Activated T-helper 2 cell treated with anti-CD3 and anti-CD28 coated beads, Interferon-gamma antibody, Interleukin-2, Interleukin-4, amounts not matched to agents 10 μg/mL and 5 μg/mL and 100 μg/mL, durations not matched to agents 14 hours and 24 hours and 36 hours (primary cell): ENCODE measurements at regions not wholly inside any gene's neighbourhood (a gene's known extent, or its start where the extent isn't known, plus 50 kb on each side); places are given as distances from the start of the nearest gene placed in this dataset.

ENCODE experiments used
- DNase-seq: peaks from one replicate; pipeline ENCODE4 v3.0.0; 2021; ENCODE audit warnings: low spot score
- H3K27ac Mint-ChIP-seq: one replicate; pipeline ENCODE4 v1.8.0; 2021; ENCODE audit warnings: mixed read lengths
- H3K27me3 Mint-ChIP-seq: one replicate; pipeline ENCODE4 v1.8.0; 2021; ENCODE audit warnings: low read depth, mixed read lengths
- H3K36me3 Mint-ChIP-seq: one replicate; pipeline ENCODE4 v1.8.0; 2021; ENCODE audit warnings: low read depth, mixed read lengths
- H3K4me1 Mint-ChIP-seq: one replicate; pipeline ENCODE4 v1.8.0; 2021; ENCODE audit warnings: low read depth, mixed read lengths
- H3K4me3 Mint-ChIP-seq: one replicate; pipeline ENCODE4 v1.8.0; 2021; ENCODE audit warnings: low read depth, mild to moderate bottlenecking, moderate library complexity, mixed read lengths
- H3K9me3 Mint-ChIP-seq: one replicate; pipeline ENCODE4 v1.8.0; 2021; ENCODE audit warnings: mixed read lengths
- intact Hi-C: fragments of 100-400 bp; cut with micrococcal nuclease; formaldehyde crosslinking; loops from one replicate; pipeline ENCODE4 v1.15.1; 2023

DNA sequence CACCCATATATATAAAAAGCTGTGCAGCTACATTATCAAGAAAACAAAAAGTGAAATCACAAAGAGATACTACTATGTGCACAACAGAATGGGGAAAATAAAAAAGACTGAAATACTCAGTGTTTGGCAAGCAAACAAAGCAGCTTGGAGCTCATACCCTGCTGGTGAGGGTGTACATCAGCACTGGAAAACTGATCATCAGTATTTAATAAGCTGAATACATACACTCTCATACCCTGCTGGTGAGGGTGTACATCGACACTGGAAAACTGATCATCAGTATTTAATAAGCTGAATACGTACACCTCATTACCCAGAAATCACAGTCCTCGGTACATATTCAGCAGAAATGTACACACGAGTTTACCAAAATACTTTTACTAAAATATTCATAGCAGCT, 220.8 kb downstream of the SPP2 start:
- Mint-ChIP-seq H3K9me3 (peaks cover 6% of the 10 kb centered on the region), H3K4me1 (peaks cover 80% of the 10 kb centered on the region), H3K36me3 (peaks cover 7% of the 10 kb centered on the region), H3K4me3 (no peak overlapping the region), H3K27ac (no peak overlapping the region), H3K27me3 (no peaks in the 10 kb centered on the region)
- no peak for DNase-seq
- intact Hi-C loops = loop anchor here (5.0 to 10.0 kb wide), 4 partner anchors 134 to 1003 kb away; no protein-coding TSS in a partner anchor

DNA sequence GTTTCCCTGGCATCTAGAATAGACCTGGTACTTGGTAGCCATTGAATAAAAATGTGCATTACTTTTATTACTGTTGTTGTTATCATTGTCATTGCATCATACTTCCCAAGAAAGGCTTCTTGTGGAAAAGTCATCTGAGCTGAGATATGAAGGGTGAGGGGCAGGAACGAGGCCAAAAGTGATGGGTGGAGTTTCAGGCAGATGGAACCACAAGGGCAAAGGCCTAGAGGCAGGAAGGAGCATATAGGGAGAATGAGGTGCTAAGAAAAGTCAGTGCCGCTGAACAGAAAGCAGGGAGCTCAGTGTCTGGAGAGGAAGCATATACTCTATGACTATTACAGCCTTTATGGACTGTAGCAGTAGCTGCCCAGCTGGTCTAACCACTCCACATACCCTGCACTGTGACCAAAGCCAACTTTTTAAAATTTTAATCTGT, 219.3 kb downstream of the SPP2 start:
- H3K4me3 Mint-ChIP-seq = no peak overlapping the region
- peaks cover 7% of the 10 kb centered on the region for H3K36me3 Mint-ChIP-seq
- peaks cover 6% of the 10 kb centered on the region for H3K9me3 Mint-ChIP-seq
- no peak for DNase-seq
- H3K27me3 Mint-ChIP-seq = no peaks in the 10 kb centered on the region
- intact Hi-C loops = loop anchor here (5.0 to 10.0 kb wide), 4 partner anchors 132 to 1005 kb away; no protein-coding TSS in a partner anchor
- no peak overlapping the region for H3K27ac Mint-ChIP-seq
- H3K4me1 Mint-ChIP-seq = peaks cover 75% of the 10 kb centered on the region

DNA sequence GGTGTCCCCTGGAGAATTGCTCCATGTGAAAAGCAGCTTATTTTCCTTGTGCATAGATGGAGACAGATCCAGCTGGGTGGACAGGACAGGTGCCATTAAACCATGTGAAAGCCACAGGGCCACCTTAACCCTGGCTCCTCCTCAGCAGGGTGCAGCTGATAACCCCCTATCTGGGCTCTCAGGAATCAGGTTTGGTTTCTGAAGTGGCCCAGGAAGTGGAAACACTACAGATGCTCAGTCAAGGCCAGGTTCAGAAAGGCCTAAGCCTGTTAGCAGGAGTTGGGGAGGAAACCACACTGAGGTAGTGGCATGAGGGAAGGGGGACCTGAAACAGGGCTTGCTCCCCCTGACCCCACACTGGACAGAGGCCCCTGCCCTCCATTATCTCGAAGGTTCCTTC, 217.0 kb downstream of the SPP2 start:
- Mint-ChIP-seq H3K4me3 (no peak overlapping the region), H3K4me1 (peaks cover 55% of the 10 kb centered on the region), H3K27me3 (no peaks in the 10 kb centered on the region), H3K27ac (no peak overlapping the region), H3K9me3 (no peaks in the 10 kb centered on the region), H3K36me3 (peaks cover 6% of the 10 kb centered on the region)
- DNase-seq = no peak
- intact Hi-C loops = no loop called here

DNA sequence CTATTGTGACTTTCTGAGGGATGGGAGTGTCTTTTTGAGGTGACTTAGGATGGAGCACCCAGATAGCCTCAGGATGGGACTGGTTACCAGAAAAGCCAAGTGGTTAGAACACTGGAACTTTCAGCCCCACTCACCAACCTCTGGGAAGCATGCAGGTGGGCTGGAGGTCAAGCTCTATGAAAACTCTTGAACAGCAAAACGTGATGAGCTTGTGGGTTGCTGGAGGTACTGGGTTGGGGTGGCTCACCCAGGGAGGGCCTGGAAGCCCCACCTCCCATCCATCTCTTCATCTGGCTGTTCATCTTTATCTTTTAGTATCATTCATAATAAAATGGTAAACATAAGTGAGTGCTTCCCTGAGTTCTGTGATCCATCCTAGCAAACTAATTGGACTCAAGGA, 216.4 kb downstream of the SPP2 start:
- no peak for DNase-seq
- no peaks in the 10 kb centered on the region for H3K27me3 Mint-ChIP-seq
- H3K9me3 Mint-ChIP-seq = no peaks in the 10 kb centered on the region
- intact Hi-C loops = no loop called here
- peaks cover 50% of the 10 kb centered on the region for H3K4me1 Mint-ChIP-seq
- H3K27ac Mint-ChIP-seq = no peak overlapping the region
- no peak overlapping the region for H3K4me3 Mint-ChIP-seq
- peaks cover 6% of the 10 kb centered on the region for H3K36me3 Mint-ChIP-seq

DNA sequence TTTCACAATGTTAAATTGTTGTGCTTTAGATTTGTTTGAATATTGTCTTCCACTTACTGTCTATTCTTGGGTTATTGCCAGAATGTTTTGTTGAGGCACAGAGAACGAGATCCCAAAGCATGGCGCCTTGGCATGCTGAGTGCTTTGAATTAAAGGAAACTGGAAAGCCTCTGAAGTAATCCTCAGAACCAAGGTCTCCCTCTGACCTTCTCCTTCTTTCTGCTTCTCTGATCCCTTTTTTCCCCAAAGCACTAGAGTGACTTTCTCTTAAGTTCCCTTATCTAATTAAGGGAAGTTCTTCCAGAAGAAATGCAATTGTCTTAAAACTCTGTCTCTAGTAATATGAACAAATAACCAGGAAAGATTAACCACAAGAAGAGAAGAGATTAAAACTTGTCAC, 214.7 kb downstream of the SPP2 start:
- Mint-ChIP-seq H3K4me1 (peaks cover 38% of the 10 kb centered on the region), H3K4me3 (no peak overlapping the region), H3K36me3 (peaks cover 6% of the 10 kb centered on the region), H3K27ac (no peak overlapping the region), H3K27me3 (no peaks in the 10 kb centered on the region), H3K9me3 (no peaks in the 10 kb centered on the region)
- intact Hi-C loops = no loop called here
- DNase-seq = no peak

DNA sequence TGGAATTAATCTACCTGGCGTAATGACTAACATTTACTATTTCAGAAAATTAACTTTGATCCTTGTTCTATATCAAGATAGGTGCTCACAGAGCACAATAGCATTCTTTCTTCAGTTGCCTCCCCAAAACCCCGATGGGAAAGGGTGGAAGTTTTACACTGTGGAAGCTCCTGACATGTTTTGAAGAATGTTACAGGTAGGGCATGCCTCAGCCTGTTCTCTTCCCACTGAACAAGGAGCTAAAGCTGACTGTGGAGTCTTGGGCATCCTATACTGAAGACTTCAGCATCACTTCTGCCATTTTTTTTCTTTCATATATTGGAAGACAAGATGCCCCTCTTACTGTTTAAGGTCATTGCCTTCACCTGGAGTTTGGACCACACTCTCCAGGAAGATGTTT, 211.2 kb downstream of the SPP2 start:
- H3K4me3 Mint-ChIP-seq = no peak overlapping the region
- H3K27ac Mint-ChIP-seq = no peak overlapping the region
- no peaks in the 10 kb centered on the region for H3K27me3 Mint-ChIP-seq
- H3K36me3 Mint-ChIP-seq = peaks cover 4% of the 10 kb centered on the region
- intact Hi-C loops = no loop called here
- no peak for DNase-seq
- H3K9me3 Mint-ChIP-seq = no peaks in the 10 kb centered on the region
- H3K4me1 Mint-ChIP-seq = peaks cover 26% of the 10 kb centered on the region

DNA sequence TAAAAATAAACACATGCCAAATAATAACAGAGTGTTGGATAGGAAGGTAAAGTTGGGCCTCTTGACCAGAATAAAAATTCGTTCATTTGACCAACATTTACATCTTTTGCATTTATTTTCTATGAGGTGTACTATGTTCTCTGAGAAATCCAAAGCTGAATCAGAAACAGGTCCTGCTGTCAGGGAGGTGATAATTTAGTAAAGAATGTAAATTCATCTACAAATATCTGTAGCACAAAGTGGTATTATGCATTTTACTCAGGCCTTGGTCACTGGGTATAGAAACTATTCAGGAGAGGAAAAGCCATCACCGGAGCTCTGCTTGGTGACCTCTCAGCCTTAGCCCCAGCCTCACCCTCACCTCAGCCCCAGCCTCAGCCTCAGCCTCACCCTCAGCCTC, 208.9 kb downstream of the SPP2 start:
- intact Hi-C loops = no loop called here
- no peak for DNase-seq
- Mint-ChIP-seq H3K36me3 (peaks cover 4% of the 10 kb centered on the region), H3K4me1 (peaks cover 24% of the 10 kb centered on the region), H3K27me3 (no peaks in the 10 kb centered on the region), H3K4me3 (no peak overlapping the region), H3K27ac (no peak overlapping the region), H3K9me3 (no peaks in the 10 kb centered on the region)

DNA sequence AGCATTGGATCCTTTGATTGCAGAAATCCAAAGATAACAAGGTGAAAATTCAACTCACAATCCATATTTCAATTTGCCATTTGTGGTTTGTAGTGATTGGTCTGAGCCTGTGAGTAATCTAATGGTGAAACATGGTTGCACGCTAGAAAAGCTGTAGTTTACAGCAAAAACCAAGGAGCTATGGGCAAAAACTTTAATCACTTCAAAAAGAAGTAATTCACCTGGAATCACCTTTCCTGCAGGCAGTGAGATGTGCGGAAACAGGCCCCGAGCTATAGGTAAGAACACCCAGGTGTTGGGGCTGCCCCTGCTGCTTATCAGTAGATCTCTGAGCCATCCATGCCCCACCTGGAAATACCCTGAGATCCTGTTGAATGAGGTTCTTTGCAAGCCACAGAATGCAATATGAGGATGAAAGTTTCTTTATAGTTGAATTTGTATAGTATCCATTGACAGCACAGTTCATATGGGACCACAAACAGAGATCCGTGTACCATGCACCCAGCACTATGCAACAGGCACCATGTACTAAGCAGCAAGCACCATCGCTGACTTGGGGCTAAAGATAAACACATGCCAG, 208.2 kb downstream of the SPP2 start:
- Mint-ChIP-seq H3K27ac (no peak overlapping the region), H3K27me3 (no peaks in the 10 kb centered on the region), H3K4me3 (no peak overlapping the region), H3K4me1 (peaks cover 24% of the 10 kb centered on the region), H3K36me3 (peaks cover 4% of the 10 kb centered on the region), H3K9me3 (no peaks in the 10 kb centered on the region)
- no peak for DNase-seq
- intact Hi-C loops = loop anchor here (1.0 kb wide), 1 partner anchor 287 kb away; no protein-coding TSS in a partner anchor

DNA sequence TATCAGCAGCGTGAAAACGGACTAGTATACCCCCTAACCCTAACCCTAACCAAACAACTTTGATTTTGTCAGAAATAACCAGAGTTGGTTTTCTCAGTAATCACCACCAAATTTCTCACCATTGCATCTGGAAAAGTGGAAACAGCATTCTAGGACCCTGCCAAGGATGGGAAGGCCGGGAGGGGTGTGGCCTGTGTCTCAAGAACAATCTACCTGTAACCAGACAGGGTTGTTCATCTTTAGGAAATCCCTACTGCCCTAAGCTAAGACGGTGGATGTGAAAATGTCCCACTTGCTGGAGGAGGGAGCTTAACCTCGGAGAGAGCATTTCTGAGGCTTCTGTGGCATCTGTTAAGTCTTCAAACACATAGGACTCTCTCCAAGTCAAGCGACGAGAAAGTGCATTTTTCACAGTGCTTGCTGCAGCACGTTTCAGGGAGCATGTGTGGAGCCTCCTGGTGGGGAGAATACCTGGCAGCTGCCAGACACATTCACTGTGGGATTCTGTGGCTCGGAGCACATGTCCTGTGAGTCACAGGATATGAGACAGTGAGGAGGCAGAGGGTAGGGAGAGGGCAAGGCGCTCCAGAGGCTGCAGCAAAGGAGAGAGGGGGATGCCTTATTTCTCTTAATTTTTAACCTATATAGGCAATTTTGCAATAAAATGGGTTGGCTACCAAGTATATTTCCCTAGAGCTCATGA, 207.5 kb downstream of the SPP2 start:
- Mint-ChIP-seq H3K4me3 (no peak overlapping the region), H3K27ac (peak overlapping the region; percentile 35), H3K36me3 (peaks cover 4% of the 10 kb centered on the region), H3K4me1 (peaks cover 24% of the 10 kb centered on the region), H3K9me3 (no peaks in the 10 kb centered on the region), H3K27me3 (no peaks in the 10 kb centered on the region)
- no peak for DNase-seq
- intact Hi-C loops = loop anchor here (1.0 kb wide), 1 partner anchor 287 kb away; no protein-coding TSS in a partner anchor

DNA sequence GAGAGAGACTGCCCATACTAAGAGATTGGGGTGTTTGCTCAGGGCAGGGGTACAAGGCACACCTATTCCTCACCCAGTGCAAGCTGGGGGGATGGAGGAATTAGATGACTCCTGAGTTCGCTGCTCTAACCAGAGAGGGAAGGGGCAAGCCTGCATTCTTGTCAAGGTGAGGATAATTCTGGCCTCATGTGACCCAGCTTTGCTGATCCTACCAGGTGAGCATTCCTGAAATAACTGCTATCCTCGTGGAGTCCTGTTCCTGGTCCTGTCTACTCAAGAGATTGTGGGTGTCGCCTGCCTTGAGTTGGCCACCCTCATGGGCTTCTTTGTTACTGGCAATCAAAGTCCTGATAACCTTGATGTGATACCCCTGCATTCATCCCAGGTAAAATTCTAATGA, 206.0 kb downstream of the SPP2 start:
- intact Hi-C loops = no loop called here
- H3K9me3 Mint-ChIP-seq = no peaks in the 10 kb centered on the region
- H3K4me1 Mint-ChIP-seq = peaks cover 24% of the 10 kb centered on the region
- peaks cover 8% of the 10 kb centered on the region for H3K27me3 Mint-ChIP-seq
- no peak for DNase-seq
- H3K27ac Mint-ChIP-seq = no peak overlapping the region
- H3K4me3 Mint-ChIP-seq = no peak overlapping the region
- no peaks in the 10 kb centered on the region for H3K36me3 Mint-ChIP-seq

DNA sequence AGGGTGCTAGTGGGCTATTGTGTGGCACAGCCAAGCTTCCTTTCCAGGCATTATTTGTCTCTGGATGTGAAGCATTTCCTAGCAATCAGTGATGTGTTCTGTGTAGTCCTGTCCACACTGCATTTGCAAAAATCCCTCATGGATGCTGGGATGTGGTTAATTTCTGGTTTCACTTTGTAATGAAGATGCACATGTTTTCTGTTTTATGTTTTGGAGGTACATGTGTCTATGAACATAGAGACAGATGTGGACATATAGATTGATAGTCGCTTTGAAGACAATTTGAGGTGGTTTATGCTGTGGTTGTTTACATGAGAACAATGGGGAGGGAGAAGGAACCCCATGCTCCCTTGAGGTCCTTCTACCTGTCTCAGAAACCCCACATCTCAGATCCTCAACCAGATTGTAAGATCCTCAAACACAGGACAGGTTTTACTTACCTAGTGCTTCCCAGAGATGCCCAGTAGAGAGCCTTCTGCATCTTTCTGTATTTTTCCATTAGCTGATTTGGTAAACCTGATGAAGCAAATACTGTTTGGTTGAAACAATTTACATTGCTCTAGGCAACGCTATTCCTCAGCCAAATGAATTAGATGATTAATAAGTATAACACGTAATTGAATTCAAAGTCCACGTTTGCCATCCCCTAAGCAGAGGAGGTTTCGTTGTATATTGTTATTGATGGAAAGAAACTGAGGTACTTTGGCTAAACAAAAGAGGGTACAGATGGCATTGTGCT, 204.4 kb downstream of the SPP2 start:
- Mint-ChIP-seq H3K27me3 (peaks cover 15% of the 10 kb centered on the region), H3K9me3 (no peaks in the 10 kb centered on the region), H3K27ac (no peak overlapping the region), H3K36me3 (no peaks in the 10 kb centered on the region), H3K4me1 (peaks cover 22% of the 10 kb centered on the region), H3K4me3 (no peak overlapping the region)
- intact Hi-C loops = no loop called here
- DNase-seq = no peak

DNA sequence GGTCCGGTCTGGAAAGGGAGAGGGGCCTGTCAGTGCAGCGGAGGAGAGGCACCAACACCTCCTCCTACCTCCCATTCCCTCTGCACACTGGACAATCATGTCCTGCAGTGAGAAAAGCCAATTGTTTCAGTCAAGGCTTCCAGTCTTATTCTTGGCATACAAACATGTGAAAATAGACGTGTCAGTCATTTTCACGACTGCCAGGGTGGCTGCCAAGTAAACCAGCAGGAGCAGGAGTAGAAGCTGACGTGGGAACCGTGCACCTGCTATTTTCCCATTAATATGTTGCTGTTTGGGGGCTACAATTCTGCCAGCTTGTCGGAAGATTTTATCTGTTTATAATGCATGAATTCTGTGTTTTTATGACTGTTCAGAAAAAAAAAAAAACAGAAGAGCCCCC, 202.3 kb downstream of the SPP2 start:
- no peak overlapping the region for H3K4me3 Mint-ChIP-seq
- H3K4me1 Mint-ChIP-seq = peaks cover 9% of the 10 kb centered on the region
- no peaks in the 10 kb centered on the region for H3K9me3 Mint-ChIP-seq
- H3K27ac Mint-ChIP-seq = no peak overlapping the region
- peaks cover 20% of the 10 kb centered on the region for H3K27me3 Mint-ChIP-seq
- intact Hi-C loops = no loop called here
- no peaks in the 10 kb centered on the region for H3K36me3 Mint-ChIP-seq
- DNase-seq = no peak
